T-helper 2 cell (primary cell): ENCODE measurements at regions not wholly inside any gene's neighbourhood (a gene's known extent, or its start where the extent isn't known, plus 50 kb on each side); places are given as distances from the start of the nearest gene placed in this dataset.

Experiments used
- DNase-seq, 5 experiments: peaks; one replicate each; pipeline versions ENCODE4 v3.0.0 to v3.0.0-alpha.2; 2012 to 2022

GRCh38 chr1:112231331-112231730 lies 164.7 kb upstream of the CTTNBP2NL start:
- DNase-seq = no peak

- DNase-seq = no peak
Measured at GRCh38 chr1:112232848-112233247, 163.2 kb upstream of the CTTNBP2NL start.

- DNase-seq = no peak
Measured at GRCh38 chr1:112234710-112235109, 161.3 kb upstream of the CTTNBP2NL start.

GRCh38 chr1:112237983-112238545 lies 157.9 kb upstream of the CTTNBP2NL start:
- DNase-seq = no peak

- DNase-seq = no peak
Measured at GRCh38 chr1:112239683-112240330, 156.2 kb upstream of the CTTNBP2NL start.

- DNase-seq = no peak
Measured at GRCh38 chr1:112242470-112242869, 153.5 kb upstream of the CTTNBP2NL start.

GRCh38 chr1:112244131-112244530 lies 151.9 kb upstream of the CTTNBP2NL start:
- DNase-seq = no peak

- no peak for DNase-seq
Measured at GRCh38 chr1:112245114-112245513, 150.9 kb upstream of the CTTNBP2NL start.

GRCh38 chr1:112247036-112247597 lies 148.9 kb upstream of the CTTNBP2NL start:
- no peak for DNase-seq

- no peak for DNase-seq
Measured at GRCh38 chr1:112247961-112248360, 148.1 kb upstream of the CTTNBP2NL start.

GRCh38 chr1:112250892-112251291 lies 145.1 kb upstream of the CTTNBP2NL start:
- no peak for DNase-seq

GRCh38 chr1:112251766-112252506 lies 144.1 kb upstream of the CTTNBP2NL start:
- DNase-seq = no peak

- no peak for DNase-seq
Measured at GRCh38 chr1:112253366-112253765, 142.6 kb upstream of the CTTNBP2NL start.

- DNase-seq = no peak
Measured at GRCh38 chr1:112255080-112255479, 140.9 kb upstream of the CTTNBP2NL start.

- no peak for DNase-seq
Measured at GRCh38 chr1:112256411-112256810, 139.6 kb upstream of the CTTNBP2NL start.

- no peak for DNase-seq
Measured at GRCh38 chr1:112257043-112257835, 138.8 kb upstream of the CTTNBP2NL start.

GRCh38 chr1:112260699-112261098 lies 135.3 kb upstream of the CTTNBP2NL start:
- DNase-seq = no peak

GRCh38 chr1:112262316-112262715 lies 133.7 kb upstream of the CTTNBP2NL start:
- DNase-seq = no peak

- no peak for DNase-seq
Measured at GRCh38 chr1:112263042-112263441, 133.0 kb upstream of the CTTNBP2NL start.

- DNase-seq = no peak
Measured at GRCh38 chr1:112263453-112263852, 132.6 kb upstream of the CTTNBP2NL start.

- no peak for DNase-seq
Measured at GRCh38 chr1:112264010-112264409, 132.0 kb upstream of the CTTNBP2NL start.

GRCh38 chr1:112264553-112264952 lies 131.5 kb upstream of the CTTNBP2NL start:
- DNase-seq = no peak

- no peak for DNase-seq
Measured at GRCh38 chr1:112265931-112266330, 130.1 kb upstream of the CTTNBP2NL start.
